H9 (cell line): ENCODE measurements at regions not wholly inside any gene's neighbourhood (a gene's known extent, or its start where the extent isn't known, plus 50 kb on each side); places are given as distances from the start of the nearest gene placed in this dataset.

Experiments used
- DNase-seq: peaks from one replicate; pipeline ENCODE4 v3.0.0-alpha.2; 2017
- H2AFZ ChIP-seq: one replicate; pipeline ENCODE4 v1.6.1; 2013; ENCODE audit warnings: mild to moderate bottlenecking, low read length, control low read depth, moderate library complexity
- H2AK5ac ChIP-seq: 2 replicates; pipeline ENCODE4 v1.6.1; 2013; ENCODE audit warnings: low read length, control low read depth, mixed read lengths; ENCODE audit not compliant: insufficient read length
- H2BK120ac ChIP-seq: one replicate; pipeline ENCODE4 v1.6.1; 2013; ENCODE audit warnings: low read depth, mild to moderate bottlenecking, low read length, control low read depth, inconsistent platforms; ENCODE audit not compliant: poor library complexity, severe bottlenecking
- H2BK12ac ChIP-seq: 2 replicates; pipeline ENCODE4 v1.6.1; 2013; ENCODE audit warnings: low read length, control low read depth, mixed read lengths, low read depth; ENCODE audit not compliant: insufficient read length
- H2BK15ac ChIP-seq: 2 replicates; pipeline ENCODE4 v1.6.1; 2013; ENCODE audit warnings: low read depth, low read length, control low read depth
- H2BK20ac ChIP-seq: one replicate; pipeline ENCODE4 v1.6.1; 2013; ENCODE audit warnings: low read depth, mild to moderate bottlenecking, low read length, control low read depth, inconsistent platforms; ENCODE audit not compliant: poor library complexity, severe bottlenecking
- H2BK5ac ChIP-seq: 2 replicates; pipeline ENCODE4 v1.6.1; 2013; ENCODE audit warnings: low read length, control low read depth, mixed read lengths; ENCODE audit not compliant: insufficient read length
- H3K14ac ChIP-seq: 2 replicates; pipeline ENCODE4 v1.6.1; 2013; ENCODE audit warnings: low read length, control low read depth; ENCODE audit not compliant: insufficient read depth
- H3K18ac ChIP-seq: 2 replicates; pipeline ENCODE4 v1.6.1; 2013; ENCODE audit warnings: low read depth, mild to moderate bottlenecking, mixed read lengths, low read length, control low read depth; ENCODE audit not compliant: insufficient read length
- H3K23ac ChIP-seq: 2 replicates; pipeline ENCODE4 v1.6.1; 2013; ENCODE audit warnings: low read length, control low read depth, mixed read lengths, low read depth; ENCODE audit not compliant: insufficient read length
- H3K23me2 ChIP-seq: 2 replicates; pipeline ENCODE4 v1.6.1; 2013; ENCODE audit warnings: low read depth, mild to moderate bottlenecking, mixed read lengths, low read length, control low read depth; ENCODE audit not compliant: insufficient read length, poor library complexity, severe bottlenecking
- H3K27ac ChIP-seq: 2 replicates; pipeline ENCODE4 v1.5.1; 2013; ENCODE audit warnings: low read length, control low read depth, mixed read lengths, low read depth; ENCODE audit not compliant: insufficient read length
- H3K27me3 ChIP-seq: 2 replicates; pipeline ENCODE4 v1.6.1; 2013; ENCODE audit warnings: low read length, control low read depth, inconsistent platforms; ENCODE audit not compliant: insufficient read depth
- H3K4ac ChIP-seq: 2 replicates; pipeline ENCODE4 v1.6.1; 2013; ENCODE audit warnings: low read depth, mild to moderate bottlenecking, control low read depth, inconsistent platforms, low read length, moderate library complexity
- H3K4me1 ChIP-seq: 2 replicates; pipeline ENCODE4 v1.6.1; 2013; ENCODE audit warnings: low read length, control low read depth, inconsistent platforms; ENCODE audit not compliant: insufficient read depth
- H3K4me2 ChIP-seq: 2 replicates; pipeline ENCODE4 v1.6.1; 2013; ENCODE audit warnings: low read length, control low read depth, mixed read lengths; ENCODE audit not compliant: insufficient read length, insufficient read depth
- H3K56ac ChIP-seq: 2 replicates; pipeline ENCODE4 v1.6.1; 2013; ENCODE audit warnings: low read depth, mild to moderate bottlenecking, mixed read lengths, low read length, control low read depth; ENCODE audit not compliant: insufficient read length
- H3K79me1 ChIP-seq: 2 replicates; pipeline ENCODE4 v1.6.1; 2013; ENCODE audit warnings: low read depth, mild to moderate bottlenecking, moderate library complexity, low read length, control low read depth, inconsistent platforms; ENCODE audit not compliant: insufficient read depth, poor library complexity, severe bottlenecking
- H3K79me2 ChIP-seq: 2 replicates; pipeline ENCODE4 v1.6.1; 2013; ENCODE audit warnings: low read length, control low read depth, inconsistent platforms; ENCODE audit not compliant: insufficient read depth
- H3K9ac ChIP-seq: 2 replicates; pipeline ENCODE4 v1.6.1; 2013; ENCODE audit warnings: low read length, control low read depth, mixed read lengths; ENCODE audit not compliant: insufficient read length; ENCODE audit errors: extremely low read depth
- H3K9me3 ChIP-seq: one replicate; pipeline ENCODE4 v1.6.1; 2013; ENCODE audit warnings: low read depth, low read length, inconsistent platforms; ENCODE audit not compliant: control insufficient read depth
- H3T11ph ChIP-seq: one replicate; pipeline ENCODE4 v1.6.1; 2013; ENCODE audit warnings: mild to moderate bottlenecking, low read length, control low read depth, inconsistent platforms
- H4K20me1 ChIP-seq: one replicate; pipeline ENCODE4 v1.6.1; 2013; ENCODE audit not compliant: control insufficient read depth, insufficient read length, insufficient read depth
- H4K5ac ChIP-seq: 2 replicates; pipeline ENCODE4 v1.6.1; 2013; ENCODE audit warnings: low read depth, mild to moderate bottlenecking, mixed read lengths, low read length, control low read depth; ENCODE audit not compliant: insufficient read length
- H4K8ac ChIP-seq: replicated peaks from 2 replicates; pipeline ENCODE4 v1.6.1; 2013; ENCODE audit warnings: low read length, control low read depth, mixed read lengths, low read depth; ENCODE audit not compliant: insufficient read length
- H4K91ac ChIP-seq: 2 replicates; pipeline ENCODE4 v1.6.1; 2013; ENCODE audit warnings: low read depth, mild to moderate bottlenecking, moderate library complexity, mixed read lengths, low read length, control low read depth; ENCODE audit not compliant: insufficient read length
- H3K27ac Mint-ChIP-seq, 3 experiments: 2 replicates in 2 of 3; 3 replicates in 1 of 3; pipeline ENCODE4 v1.8.0; 2020 to 2021; ENCODE audit warnings: mixed read lengths in 3 of 3, mild to moderate bottlenecking in 1 of 3, moderate library complexity in 1 of 3
- H3K27me3 Mint-ChIP-seq: 2 replicates; pipeline ENCODE4 v1.8.0; 2021; ENCODE audit warnings: low read depth, mild to moderate bottlenecking, moderate library complexity, mixed read lengths
- H3K36me3 Mint-ChIP-seq, 3 experiments: 2 replicates in 2 of 3; 3 replicates in 1 of 3; pipeline ENCODE4 v1.8.0; 2020 to 2021; ENCODE audit warnings: low read depth in 3 of 3, mixed read lengths in 3 of 3; ENCODE audit not compliant: insufficient read depth in 1 of 3
- H3K4me1 Mint-ChIP-seq, 2 experiments: 2 replicates each; pipeline ENCODE4 v1.8.0; 2020; ENCODE audit warnings: mixed read lengths in 2 of 2
- H3K4me3 Mint-ChIP-seq, 2 experiments: 2 replicates in 1 of 2; 3 replicates in 1 of 2; pipeline ENCODE4 v1.8.0; 2020 to 2021; ENCODE audit warnings: mild to moderate bottlenecking in 2 of 2, mixed read lengths in 2 of 2, moderate library complexity in 1 of 2
- H3K9me3 Mint-ChIP-seq, 2 experiments: 2 replicates in 1 of 2; 3 replicates in 1 of 2; pipeline ENCODE4 v1.8.0; 2020; ENCODE audit warnings: mild to moderate bottlenecking in 2 of 2, mixed read lengths in 2 of 2, moderate library complexity in 1 of 2
- WGBS: extraction: QIAGEN DNeasy Blood & Tissue Kit; methylation state at CpG from one replicate; pipeline ENCODE4 v1.1.7; 2013; ENCODE audit warnings: missing lambda C conversion rate, low lambda C conversion rate, mixed read lengths; ENCODE audit not compliant: insufficient read length; ENCODE audit errors: extremely low coverage; 5-methylcytosine and 5-hydroxymethylcytosine counted together
- TF ChIP-seq, protein P1 (sequence below): fragments of 200-600 bp; sonication (generic); conservative IDR thresholded peaks from 3 replicates; pipeline ENCODE4 v1.8.0; 2021; ENCODE audit warnings: antibody characterized with exemption, mild to moderate bottlenecking

DNA sequence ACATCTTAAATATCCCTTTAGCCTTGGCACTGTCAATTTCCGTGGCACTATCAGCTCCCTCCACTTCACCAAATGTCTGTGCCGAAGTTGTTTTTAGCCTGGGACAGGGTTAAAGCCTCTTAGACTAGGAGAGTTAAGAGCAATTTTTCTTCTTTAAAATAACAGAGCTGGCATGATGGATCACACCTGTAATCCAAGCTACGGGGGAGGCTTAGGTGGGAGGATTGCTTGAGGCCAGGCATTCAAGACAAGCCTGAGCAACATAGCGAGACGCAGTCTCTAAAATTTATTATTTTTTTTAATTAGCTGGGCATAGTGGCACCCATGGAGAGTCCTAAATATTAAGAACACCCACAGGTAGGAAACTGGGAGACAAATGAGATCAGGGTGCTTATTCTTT is 209.8 kb upstream of the MAGEB18 start:
- Histone ChIP-seq H4K8ac (no peak overlapping the region), H3K9ac (no peak overlapping the region), H3K27me3 (no peaks in the 10 kb centered on the region), H4K20me1 (no peaks in the 10 kb centered on the region), H4K91ac (no peak overlapping the region), H3K27ac (no peak overlapping the region), H3K23me2 (no peaks in the 10 kb centered on the region), H2BK20ac (no peak overlapping the region), H3K4me1 (no peaks in the 10 kb centered on the region), H3K79me2 (no peaks in the 10 kb centered on the region), H2BK120ac (no peak overlapping the region), H2AFZ (no peak overlapping the region), H3K18ac (no peak overlapping the region), H3K79me1 (no peaks in the 10 kb centered on the region), H2BK15ac (no peak overlapping the region), H3K56ac (no peak overlapping the region), H2BK5ac (no peak overlapping the region), H4K5ac (no peak overlapping the region), H3K9me3 (no peaks in the 10 kb centered on the region), H3K4me2 (no peak overlapping the region), H3K23ac (no peak overlapping the region), H3K14ac (no peak overlapping the region), H3K4ac (no peak overlapping the region), H2BK12ac (no peak overlapping the region), H3T11ph (no peak overlapping the region), H2AK5ac (no peak overlapping the region)
- H3K27me3 Mint-ChIP-seq = no peaks in the 10 kb centered on the region; the same call in 1 of the 2 replicates
- H3K9me3 Mint-ChIP-seq = peaks cover 35 to 52% of the 10 kb centered on the region in 2 experiments
- H3K27ac Mint-ChIP-seq = no peak overlapping the region
- H3K4me3 Mint-ChIP-seq = no peak overlapping the region
- TF ChIP-seq, protein P1, sequence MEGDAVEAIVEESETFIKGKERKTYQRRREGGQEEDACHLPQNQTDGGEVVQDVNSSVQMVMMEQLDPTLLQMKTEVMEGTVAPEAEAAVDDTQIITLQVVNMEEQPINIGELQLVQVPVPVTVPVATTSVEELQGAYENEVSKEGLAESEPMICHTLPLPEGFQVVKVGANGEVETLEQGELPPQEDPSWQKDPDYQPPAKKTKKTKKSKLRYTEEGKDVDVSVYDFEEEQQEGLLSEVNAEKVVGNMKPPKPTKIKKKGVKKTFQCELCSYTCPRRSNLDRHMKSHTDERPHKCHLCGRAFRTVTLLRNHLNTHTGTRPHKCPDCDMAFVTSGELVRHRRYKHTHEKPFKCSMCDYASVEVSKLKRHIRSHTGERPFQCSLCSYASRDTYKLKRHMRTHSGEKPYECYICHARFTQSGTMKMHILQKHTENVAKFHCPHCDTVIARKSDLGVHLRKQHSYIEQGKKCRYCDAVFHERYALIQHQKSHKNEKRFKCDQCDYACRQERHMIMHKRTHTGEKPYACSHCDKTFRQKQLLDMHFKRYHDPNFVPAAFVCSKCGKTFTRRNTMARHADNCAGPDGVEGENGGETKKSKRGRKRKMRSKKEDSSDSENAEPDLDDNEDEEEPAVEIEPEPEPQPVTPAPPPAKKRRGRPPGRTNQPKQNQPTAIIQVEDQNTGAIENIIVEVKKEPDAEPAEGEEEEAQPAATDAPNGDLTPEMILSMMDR = no peak
- no CpG with 5 or more reads among the region's 5 CpGs for WGBS
- H3K4me1 Mint-ChIP-seq = no peaks in the 10 kb centered on the region
- no peak for DNase-seq
- no peaks in the 10 kb centered on the region; a peak in 1 of 7 replicates for H3K36me3 Mint-ChIP-seq
